ENCODE measurements at regions not wholly inside any gene's neighbourhood (a gene's known extent, or its start where the extent isn't known, plus 50 kb on each side); places are given as distances from the start of the nearest gene placed in this dataset.

DNA sequence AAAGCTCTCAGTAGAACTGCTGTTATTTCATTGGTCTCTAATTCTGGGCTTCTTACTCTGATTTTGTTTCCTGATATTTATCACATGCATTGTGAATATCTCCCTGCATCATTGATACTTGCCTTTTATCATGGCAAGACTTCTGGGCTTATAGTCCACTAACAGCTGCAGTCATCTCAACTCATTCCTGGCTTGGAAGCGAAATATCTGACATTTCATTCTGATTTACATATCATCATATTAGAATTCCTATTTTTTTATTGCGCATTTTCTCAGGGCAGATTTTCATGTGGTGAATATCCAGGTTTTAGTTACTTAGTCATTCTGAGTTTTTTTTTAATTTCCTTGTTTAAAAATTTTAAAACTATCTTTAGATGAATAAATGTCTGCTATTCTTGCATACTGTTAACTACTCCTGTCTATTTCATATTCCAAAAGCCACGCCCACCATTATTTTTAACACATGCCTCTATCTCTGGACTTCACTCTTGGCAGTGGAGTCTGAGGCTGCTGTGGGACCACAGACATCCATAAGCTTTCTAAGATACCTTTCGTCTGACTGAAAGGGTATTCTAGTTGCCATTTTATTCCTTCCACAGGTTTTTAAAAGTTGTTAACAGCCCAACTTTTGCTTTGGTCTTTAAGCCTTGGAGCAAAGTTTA is 164.5 kb downstream of the IRS1 start:
- no peak for DNase-seq
- intact Hi-C loops (cut with DNase I; ENCODE audit: low total_unique reads), result no loop called here
- Histone ChIP-seq H3K36me3 (no peaks in the 10 kb centered on the region), H3K4me3 (no peak overlapping the region), H3K9me3 (no peaks in the 10 kb centered on the region), H3K27ac (no peak overlapping the region), H3K27me3 (no peaks in the 10 kb centered on the region), H3K4me1 (no peaks in the 10 kb centered on the region)
- no peak for TF ChIP-seq CTCF (IDR thresholded peaks at IDR 0.05)

- Histone ChIP-seq H3K27ac (no peak overlapping the region), H3K4me1 (no peaks in the 10 kb centered on the region), H3K4me3 (no peak overlapping the region), H3K9me3 (no peaks in the 10 kb centered on the region), H3K27me3 (no peaks in the 10 kb centered on the region), H3K36me3 (no peaks in the 10 kb centered on the region)
- intact Hi-C loops (cut with DNase I; ENCODE audit: low total_unique reads), result no loop called here
- TF ChIP-seq CTCF (IDR thresholded peaks at IDR 0.05), result no peak
- no peak for DNase-seq
Observed at GRCh38 chr2:226631671-226632070, 167.9 kb downstream of the IRS1 start.

DNA sequence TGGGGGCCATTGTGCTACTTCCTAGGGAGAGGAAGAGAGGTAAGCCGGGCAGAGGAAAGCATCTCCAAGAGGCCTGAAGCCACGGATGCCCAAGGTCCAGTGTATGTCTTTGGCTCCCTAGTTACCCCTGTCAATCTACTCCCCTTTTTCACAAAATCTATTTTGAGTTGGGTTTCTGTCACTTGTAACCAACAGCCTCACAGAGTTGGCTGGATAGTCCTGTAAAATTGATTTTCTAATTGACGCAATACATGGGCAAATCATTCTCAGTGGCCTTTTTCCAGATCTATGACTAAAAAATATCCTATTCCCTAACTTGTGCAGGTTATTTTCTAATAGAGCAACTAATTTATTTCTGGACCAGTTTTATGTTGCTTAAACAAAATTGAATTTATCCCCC is 168.4 kb downstream of the IRS1 start:
- H3K9me3 ChIP-seq, result no peaks in the 10 kb centered on the region
- no peak overlapping the region for H3K4me3 ChIP-seq
- intact Hi-C loops (cut with DNase I; ENCODE audit: low total_unique reads), result no loop called here
- no peaks in the 10 kb centered on the region for H3K36me3 ChIP-seq
- H3K27me3 ChIP-seq, result no peaks in the 10 kb centered on the region
- H3K4me1 ChIP-seq, result no peaks in the 10 kb centered on the region
- DNase-seq, result no peak
- no peak overlapping the region for H3K27ac ChIP-seq
- no peak for TF ChIP-seq CTCF (IDR thresholded peaks at IDR 0.05)

DNA sequence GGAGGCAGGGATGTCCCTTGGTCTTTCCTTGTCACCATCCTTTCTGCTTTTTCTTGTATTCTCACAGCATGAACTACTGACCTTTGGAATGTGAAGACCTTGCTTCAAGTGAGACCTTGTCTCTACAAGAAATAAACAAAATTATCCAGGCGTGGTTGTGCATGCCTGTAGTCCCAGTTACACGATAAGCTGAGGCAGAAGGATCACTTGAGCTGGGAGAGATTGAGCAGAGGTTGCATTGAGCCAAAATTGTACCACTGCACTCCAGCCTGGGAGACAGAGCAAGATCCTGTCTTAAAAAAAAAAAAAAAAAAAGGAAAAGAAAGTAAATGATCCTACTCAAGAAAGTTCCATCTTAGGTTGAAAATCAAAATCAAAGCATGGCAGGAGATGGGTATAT is 173.7 kb downstream of the IRS1 start:
- no peak overlapping the region for H3K27ac ChIP-seq
- no peaks in the 10 kb centered on the region for H3K36me3 ChIP-seq
- DNase-seq, result no peak
- H3K9me3 ChIP-seq, result no peaks in the 10 kb centered on the region
- H3K27me3 ChIP-seq, result no peaks in the 10 kb centered on the region
- peaks cover 0 to 3% (median 0%) of the 10 kb centered on the region in 4 donors for H3K4me1 ChIP-seq
- no peak overlapping the region for H3K4me3 ChIP-seq
- no peak for TF ChIP-seq CTCF (IDR thresholded peaks at IDR 0.05)
- intact Hi-C loops (cut with DNase I; ENCODE audit: low total_unique reads), result no loop called here

DNA sequence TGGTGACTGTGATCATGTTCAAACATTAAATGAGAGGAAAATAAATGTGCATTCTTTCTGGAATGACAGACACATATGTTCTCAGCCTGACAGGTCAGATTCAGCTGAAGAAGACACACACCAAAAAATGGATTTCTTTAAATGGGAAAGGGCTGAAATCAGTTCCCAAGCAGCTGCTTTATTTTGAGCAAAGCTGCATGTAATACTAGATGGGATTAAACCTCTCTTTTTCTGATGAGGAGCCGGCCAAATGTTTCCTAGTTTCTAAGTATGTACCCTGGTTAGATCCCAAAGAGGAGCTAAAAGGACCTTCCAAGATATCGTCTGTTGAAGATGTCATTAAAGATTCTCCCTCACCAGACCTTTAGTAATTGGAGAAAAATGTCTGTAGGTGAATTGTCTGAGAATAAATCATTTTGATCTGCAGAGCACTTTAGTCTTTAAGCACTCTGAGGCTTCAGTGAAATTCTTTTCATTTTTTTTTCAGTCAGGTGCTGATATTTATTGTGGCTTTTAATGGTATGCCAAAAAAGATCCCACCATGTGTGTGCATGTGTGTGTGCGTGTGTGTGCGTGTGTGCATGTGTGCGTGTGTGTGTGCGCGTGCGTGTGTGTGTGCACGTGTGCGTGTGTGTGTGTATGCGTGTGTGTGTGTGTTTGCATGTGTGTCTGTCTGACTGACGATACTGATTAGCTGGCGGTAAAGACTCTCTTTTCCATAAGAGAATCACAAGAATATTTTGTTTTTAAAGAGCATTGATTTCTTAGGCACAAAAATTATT is 175.8 kb downstream of the IRS1 start:
- H3K4me1 ChIP-seq, result peaks cover 0 to 3% (median 0%) of the 10 kb centered on the region in 4 donors
- H3K9me3 ChIP-seq, result no peaks in the 10 kb centered on the region
- no peaks in the 10 kb centered on the region for H3K36me3 ChIP-seq
- no peak for TF ChIP-seq CTCF (IDR thresholded peaks at IDR 0.05)
- no peaks in the 10 kb centered on the region for H3K27me3 ChIP-seq
- H3K4me3 ChIP-seq, result no peak overlapping the region
- H3K27ac ChIP-seq, result no peak overlapping the region
- no peak for DNase-seq
- intact Hi-C loops (cut with DNase I; ENCODE audit: low total_unique reads), result no loop called here
